SK-N-SH (cell line): ENCODE measurements at regions not wholly inside any gene's neighbourhood (a gene's known extent, or its start where the extent isn't known, plus 50 kb on each side); places are given as distances from the start of the nearest gene placed in this dataset.

Source experiments
- CTCF ChIA-PET: fragments of 300-600, 350-600 bp; formaldehyde crosslinking; extraction: SDS; loops from one replicate; lab custom pipeline; 2021; lab: Yijun Ruan, JAX
- POLR2A ChIA-PET: fragments of 350-600 bp; sonication (Branson Sonifier 250); formaldehyde crosslinking; extraction: SDS; loops from one replicate; lab custom pipeline; 2020; ENCODE audit warnings: antibody characterized with exemption, inconsistent platforms; lab: Yijun Ruan, JAX
- DNase-seq: peaks from one replicate; pipeline ENCODE4 v3.0.0; 2012
- H2AFZ ChIP-seq: fragments of 200-600 bp; sonication (generic); 2 replicates; pipeline ENCODE4 v1.8.1; 2016; ENCODE audit warnings: antibody characterized with exemption, mild to moderate bottlenecking, low read depth
- H3F3A ChIP-seq: fragments of 200-600 bp; sonication (generic); replicated peaks from 2 replicates; pipeline ENCODE3; 2016; ENCODE audit warnings: antibody characterized with exemption, mild to moderate bottlenecking; ENCODE audit not compliant: insufficient read depth
- H3K27ac ChIP-seq, 2 experiments: fragments of 200-500 bp in 1 of 2; fragments of 200-600 bp in 1 of 2; sonication (Bioruptor generic) in 1 of 2; sonication (generic), shearing (Covaris generic) in 1 of 2; 2 replicates each; pipeline versions ENCODE4 v1.5.1 to v1.6.1; 2014 to 2016; ENCODE audit warnings: low read depth in 2 of 2, inconsistent platforms in 1 of 2, low read length in 1 of 2, mild to moderate bottlenecking in 1 of 2, mixed read lengths in 1 of 2
- H3K27me3 ChIP-seq: fragments of 200-600 bp; sonication (generic), shearing (Covaris generic); 2 replicates; pipeline ENCODE4 v1.6.1; 2016; ENCODE audit warnings: mixed run types; ENCODE audit not compliant: insufficient read depth
- H3K36me3 ChIP-seq, 2 experiments: fragments of 200-500 bp in 1 of 2; fragments of 200-600 bp in 1 of 2; sonication (Bioruptor generic) in 1 of 2; sonication (generic) in 1 of 2; replicated peaks in 1 of 2; 2 replicates each; pipeline versions ENCODE3 to v1.5.1; 2014 to 2016; ENCODE audit warnings: low read length in 1 of 2, mild to moderate bottlenecking in 1 of 2; ENCODE audit not compliant: insufficient read depth in 2 of 2, control insufficient read depth in 1 of 2
- H3K4me1 ChIP-seq, 2 experiments: fragments of 200-500 bp in 1 of 2; fragments of 200-600 bp in 1 of 2; sonication (Bioruptor generic) in 1 of 2; sonication (generic), shearing (Covaris generic) in 1 of 2; 2 replicates each; pipeline versions ENCODE4 v1.5.1 to v1.6.1; 2014 to 2016; ENCODE audit warnings: low read depth in 1 of 2, low read length in 1 of 2, mixed run types in 1 of 2; ENCODE audit not compliant: insufficient read depth in 2 of 2, control insufficient read depth in 1 of 2
- H3K4me2 ChIP-seq: fragments of 200-600 bp; sonication (generic), shearing (Covaris generic); 2 replicates; pipeline ENCODE4 v1.6.1; 2017; ENCODE audit warnings: mixed run types
- H3K4me3 ChIP-seq, 2 experiments: fragments of 200-500 bp in 1 of 2; fragments of 200-600 bp in 1 of 2; sonication (Bioruptor generic) in 1 of 2; sonication (generic), shearing (Covaris generic) in 1 of 2; 2 replicates each; pipeline versions ENCODE4 v1.5.1 to v1.8.1; 2014 to 2016; ENCODE audit warnings: low read depth in 2 of 2, inconsistent platforms in 1 of 2, low read length in 1 of 2, mild to moderate bottlenecking in 1 of 2, mixed read lengths in 1 of 2, moderate library complexity in 1 of 2
- H3K79me2 ChIP-seq: fragments of 200-600 bp; sonication (generic); 2 replicates; pipeline ENCODE4 v1.8.1; 2017; ENCODE audit warnings: mild to moderate bottlenecking; ENCODE audit not compliant: insufficient read depth
- H3K9ac ChIP-seq: fragments of 200-600 bp; sonication (generic); 2 replicates; pipeline ENCODE4 v1.6.1; 2017; ENCODE audit warnings: mixed run types
- H3K9me2 ChIP-seq: fragments of 200-600 bp; sonication (generic); 2 replicates; pipeline ENCODE4 v1.6.1; 2017; ENCODE audit warnings: mixed run types
- H3K9me3 ChIP-seq: fragments of 200-600 bp; sonication (generic); 2 replicates; pipeline ENCODE4 v1.6.1; 2017; ENCODE audit warnings: mixed run types, mild to moderate bottlenecking, moderate library complexity
- H4K20me1 ChIP-seq: fragments of 200-600 bp; sonication (generic); 2 replicates; pipeline ENCODE4 v1.6.1; 2017; ENCODE audit warnings: mild to moderate bottlenecking, mixed run types; ENCODE audit not compliant: insufficient read depth
- CHD2 ChIP-seq: fragments of 150-350 bp; IDR thresholded peaks from 2 replicates; pipeline ENCODE4 v1.6.1; 2018; ENCODE audit warnings: low read length; ENCODE audit not compliant: partially characterized antibody
- ELF1 ChIP-seq: IDR thresholded peaks from 2 replicates; pipeline ENCODE4 v1.4.0; 2012
- FOSL2 ChIP-seq: IDR thresholded peaks from 2 replicates; pipeline ENCODE4 v1.4.0; 2012; ENCODE audit warnings: low read depth, mild to moderate bottlenecking, moderate library complexity, borderline replicate concordance
- FOXJ3 ChIP-seq: sonication (generic); formaldehyde crosslinking; IDR thresholded peaks from 2 replicates; pipeline ENCODE4 v1.5.1; 2020; ENCODE audit warnings: mild to moderate bottlenecking, missing genetic modification reagents
- GATA2 ChIP-seq: sonication (generic); formaldehyde crosslinking; IDR thresholded peaks from 2 replicates; pipeline ENCODE4 v1.5.0; 2020; ENCODE audit warnings: mild to moderate bottlenecking, missing genetic modification reagents
- JUND ChIP-seq: IDR thresholded peaks from 2 replicates; pipeline ENCODE4 v1.4.0; 2012
- PBX3 ChIP-seq: IDR thresholded peaks from 2 replicates; pipeline ENCODE4; 2012
- POLR2AphosphoS5 ChIP-seq: IDR thresholded peaks from 2 replicates; pipeline ENCODE4 v1.6.1; 2012; ENCODE audit warnings: low read depth, low read length
- RAD21 ChIP-seq: IDR thresholded peaks from 2 replicates; pipeline ENCODE4 v1.6.1; 2012; ENCODE audit warnings: mild to moderate bottlenecking, low read length
- RCOR1 ChIP-seq: fragments of 150-350 bp; IDR thresholded peaks from 2 replicates; pipeline ENCODE4 v1.6.1; 2017; ENCODE audit warnings: antibody characterized with exemption, low read length
- REST ChIP-seq: IDR thresholded peaks from 2 replicates; pipeline ENCODE4 v1.6.1; 2012; ENCODE audit warnings: mild to moderate bottlenecking, low read depth, low read length, moderate library complexity
- RXRA ChIP-seq: IDR thresholded peaks from 2 replicates; pipeline ENCODE4 v1.4.0; 2012; ENCODE audit warnings: low read depth, mild to moderate bottlenecking, borderline replicate concordance
- SMC3 ChIP-seq: IDR thresholded peaks from 2 replicates; pipeline ENCODE4 v1.6.1; 2012; ENCODE audit warnings: low read depth, low read length, improper control_type of control experiment
- TAF1 ChIP-seq: IDR thresholded peaks from 2 replicates; pipeline ENCODE4 v1.6.1; 2012; ENCODE audit warnings: low read depth, mild to moderate bottlenecking, low read length, moderate library complexity, borderline replicate concordance
- USF1 ChIP-seq: IDR thresholded peaks from 2 replicates; pipeline ENCODE4 v1.4.0; 2012; ENCODE audit warnings: low read depth, borderline replicate concordance
- ZBTB33 ChIP-seq: IDR thresholded peaks from 2 replicates; pipeline ENCODE4 v1.4.0; 2012; ENCODE audit warnings: low read depth, borderline replicate concordance
- WGBS: methylation state at CpG from one replicate; pipeline ENCODE4 v1.1.6; 2017; ENCODE audit warnings: low lambda C conversion rate; 5-methylcytosine and 5-hydroxymethylcytosine counted together

- TF ChIP-seq ZBTB33 = no peak
- TF ChIP-seq TAF1 = no peak
- TF ChIP-seq REST = no peak
Measured at GRCh38 chr18:73812423-73812822, 335.2 kb downstream of the FBXO15 start (continued).

- ChIA-PET POLR2A (no interaction called here), CTCF (no interaction called here)
- peaks cover 8% of the 10 kb centered on the region; the same call in 1 of the 2 replicates for H3K27me3 ChIP-seq
- H3K27ac ChIP-seq = no peak overlapping the region
- H3K9ac ChIP-seq = no peak overlapping the region
- no peaks in the 10 kb centered on the region for H3F3A ChIP-seq
- no peaks in the 10 kb centered on the region for H4K20me1 ChIP-seq
- no peak overlapping the region for H2AFZ ChIP-seq
- DNase-seq = no peak
- H3K9me3 ChIP-seq = no peaks in the 10 kb centered on the region
- no peak overlapping the region for H3K4me3 ChIP-seq
- no peaks in the 10 kb centered on the region for H3K9me2 ChIP-seq
- no peaks in the 10 kb centered on the region for H3K79me2 ChIP-seq
- H3K4me1 ChIP-seq = no peaks in the 10 kb centered on the region
- TF ChIP-seq SMC3 (no peak), RAD21 (no peak), RCOR1 (no peak), REST (no peak), FOXJ3 (CRISPR knock-in tag) (no peak), FOSL2 (no peak), RXRA (no peak), ZBTB33 (no peak), ELF1 (no peak), JUND (no peak), GATA2 (CRISPR knock-in tag) (no peak), POLR2AphosphoS5 (no peak), PBX3 (no peak), USF1 (no peak), CHD2 (no peak)
- TF ChIP-seq, all 33 proteins: peak for 0
- WGBS = 12% methylated on average over 4 of the region's 4 CpGs
- Histone ChIP-seq H3K4me2 (no peak overlapping the region), H3K36me3 (no peaks in the 10 kb centered on the region)
Measured at GRCh38 chr18:73807551-73808192, 340.0 kb downstream of the FBXO15 start.
